OCI-M1 (cell line): ENCODE measurements at regions not wholly inside any gene's neighbourhood (a gene's known extent, or its start where the extent isn't known, plus 50 kb on each side); places are given as distances from the start of the nearest gene placed in this dataset.
"Not testable (repeated sequence)": the region's sequence is repeated elsewhere in the genome, so short reads cannot be mapped to it uniquely, and the experiment has no call there.

Source experiments
- DNase-seq: peaks from one replicate; lab custom pipeline; 2025; lab: John Stamatoyannopoulos, UW

- no peak for DNase-seq
These were observed 157.6 kb upstream of the TMTC2 start for GRCh38 chr12:82529101-82529500.

- no peak for DNase-seq
These were observed 156.8 kb upstream of the TMTC2 start for GRCh38 chr12:82529954-82530353.

- DNase-seq, result no peak
These were observed 156.3 kb upstream of the TMTC2 start for GRCh38 chr12:82530394-82530793.

- no peak for DNase-seq
These were observed 153.4 kb upstream of the TMTC2 start for GRCh38 chr12:82533341-82533740.

- no peak for DNase-seq
These were observed 149.3 kb upstream of the TMTC2 start for GRCh38 chr12:82537436-82537835.

- no peak for DNase-seq
These were observed 132.2 kb upstream of the TMTC2 start for GRCh38 chr12:82554529-82554928.

- DNase-seq, result peak; percentile 11
These were observed 131.0 kb upstream of the TMTC2 start for GRCh38 chr12:82555699-82556098.

- DNase-seq, result no peak
These were observed 120.7 kb upstream of the TMTC2 start for GRCh38 chr12:82565966-82566365.

- DNase-seq, result no peak
These were observed 119.0 kb upstream of the TMTC2 start for GRCh38 chr12:82567688-82568087.

- no peak for DNase-seq
These were observed 112.5 kb upstream of the TMTC2 start for GRCh38 chr12:82574191-82574590.

- DNase-seq, result no peak
These were observed 108.0 kb upstream of the TMTC2 start for GRCh38 chr12:82578725-82579124.

GRCh38 chr12:82583756-82584155, 103.0 kb upstream of the TMTC2 start:
- no peak for DNase-seq

- DNase-seq, result no peak
These were observed 93.6 kb upstream of the TMTC2 start for GRCh38 chr12:82593143-82593542.

- DNase-seq, result no peak
These were observed 92.8 kb upstream of the TMTC2 start for GRCh38 chr12:82593901-82594396.

- no peak for DNase-seq
These were observed 90.8 kb upstream of the TMTC2 start for GRCh38 chr12:82595941-82596340.

GRCh38 chr12:82596483-82596882, 90.2 kb upstream of the TMTC2 start:
- DNase-seq, result no peak

- no peak for DNase-seq
These were observed 86.3 kb upstream of the TMTC2 start for GRCh38 chr12:82600379-82600778.

- DNase-seq, result not testable (repeated sequence)
These were observed 83.1 kb upstream of the TMTC2 start for GRCh38 chr12:82603647-82604046.

GRCh38 chr12:82605115-82605514, 81.6 kb upstream of the TMTC2 start:
- DNase-seq, result no peak

GRCh38 chr12:82608706-82609105, 78.0 kb upstream of the TMTC2 start:
- DNase-seq, result no peak

GRCh38 chr12:82609234-82609914, 77.3 kb upstream of the TMTC2 start:
- DNase-seq, result no peak

GRCh38 chr12:82619644-82620043, 67.1 kb upstream of the TMTC2 start:
- no peak for DNase-seq

- DNase-seq, result no peak
These were observed 65.8 kb upstream of the TMTC2 start for GRCh38 chr12:82620917-82621316.

- DNase-seq, result no peak
These were observed 61.2 kb upstream of the TMTC2 start for GRCh38 chr12:82625523-82625922.
